HUES6 (cell line): ENCODE measurements at regions not wholly inside any gene's neighbourhood (a gene's known extent, or its start where the extent isn't known, plus 50 kb on each side); places are given as distances from the start of the nearest gene placed in this dataset.
"Not testable (repeated sequence)": the region's sequence is repeated elsewhere in the genome, so short reads cannot be mapped to it uniquely, and the experiment has no call there.

Source experiments
- H3K27ac ChIP-seq: 2 replicates; pipeline ENCODE4 v1.7.0; 2013; ENCODE audit warnings: low read depth, mild to moderate bottlenecking, low read length, inconsistent platforms
- H3K27me3 ChIP-seq: 2 replicates; pipeline ENCODE4 v1.6.1; 2013; ENCODE audit warnings: low read length; ENCODE audit not compliant: control insufficient read depth, insufficient read depth
- H3K36me3 ChIP-seq: 2 replicates; pipeline ENCODE4 v1.6.1; 2013; ENCODE audit warnings: low read length; ENCODE audit not compliant: control insufficient read depth, insufficient read depth
- H3K4me1 ChIP-seq: 2 replicates; pipeline ENCODE4 v1.6.1; 2013; ENCODE audit warnings: low read length; ENCODE audit not compliant: control insufficient read depth, insufficient read depth
- H3K4me3 ChIP-seq: 2 replicates; pipeline ENCODE4 v1.5.1; 2013; ENCODE audit warnings: low read depth, low read length
- H3K9ac ChIP-seq: one replicate; pipeline ENCODE4 v1.6.1; 2013; ENCODE audit warnings: mild to moderate bottlenecking, low read length
- H3K9me3 ChIP-seq: 2 replicates; pipeline ENCODE4 v1.6.1; 2013; ENCODE audit warnings: low read depth, low read length; ENCODE audit not compliant: control insufficient read depth, insufficient read depth

- no peak overlapping the region for H3K27ac ChIP-seq
- H3K27me3 ChIP-seq: no peaks in the 10 kb centered on the region
- H3K36me3 ChIP-seq: no peaks in the 10 kb centered on the region
- no peaks in the 10 kb centered on the region for H3K9me3 ChIP-seq
- no peak overlapping the region for H3K9ac ChIP-seq
- H3K4me3 ChIP-seq: no peak overlapping the region
- H3K4me1 ChIP-seq: no peaks in the 10 kb centered on the region
These were observed 252.5 kb downstream of the SMAD2 start for GRCh38 chr18:47677952-47678351.

- Histone ChIP-seq H3K27ac (no peak overlapping the region), H3K36me3 (no peaks in the 10 kb centered on the region), H3K9me3 (no peaks in the 10 kb centered on the region), H3K4me3 (no peak overlapping the region), H3K4me1 (peaks cover 4% of the 10 kb centered on the region; the same call in 1 of the 2 replicates), H3K9ac (no peak overlapping the region), H3K27me3 (no peaks in the 10 kb centered on the region)
These were observed 260.6 kb downstream of the SMAD2 start for GRCh38 chr18:47669815-47670214.

DNA sequence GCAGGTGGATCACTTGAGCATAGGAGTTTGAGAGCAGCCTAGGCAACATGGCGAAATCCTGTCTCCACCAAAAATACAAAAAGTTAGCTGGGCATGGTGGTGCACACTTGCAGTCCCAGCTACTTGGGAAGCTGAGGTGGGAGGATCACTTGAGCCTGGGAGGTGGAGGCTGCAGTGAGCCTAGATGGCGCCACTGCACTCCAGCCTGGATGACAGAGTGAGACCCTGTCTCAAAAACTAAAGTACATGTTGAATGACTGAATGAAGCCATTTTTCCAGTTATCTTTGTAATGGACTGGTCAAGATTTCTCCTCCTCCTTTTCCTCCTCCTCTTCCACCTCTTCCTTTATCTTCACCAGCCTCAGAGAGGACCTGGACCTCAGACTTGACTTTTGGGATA, 272.0 kb downstream of the SMAD2 start:
- H3K27ac ChIP-seq: no peak overlapping the region

GRCh38 chr18:47654988-47655387, 275.5 kb downstream of the SMAD2 start:
- H3K27me3 ChIP-seq: no peaks in the 10 kb centered on the region
- peaks cover 15% of the 10 kb centered on the region for H3K9me3 ChIP-seq
- no peak overlapping the region for H3K27ac ChIP-seq
- no peaks in the 10 kb centered on the region for H3K36me3 ChIP-seq
- H3K9ac ChIP-seq: no peak overlapping the region
- H3K4me1 ChIP-seq: no peaks in the 10 kb centered on the region
- no peak overlapping the region for H3K4me3 ChIP-seq

More for the DNA sequence above, 272.0 kb downstream of the SMAD2 start:
- no peaks in the 10 kb centered on the region for H3K4me1 ChIP-seq
- H3K36me3 ChIP-seq: no peaks in the 10 kb centered on the region
- no peak overlapping the region for H3K4me3 ChIP-seq
- no peaks in the 10 kb centered on the region for H3K27me3 ChIP-seq
- H3K9me3 ChIP-seq: peaks cover 17% of the 10 kb centered on the region
- H3K9ac ChIP-seq: no peak overlapping the region

GRCh38 chr18:47644896-47645295, 285.6 kb downstream of the SMAD2 start:
- no peak overlapping the region for H3K9ac ChIP-seq
- no peaks in the 10 kb centered on the region for H3K27me3 ChIP-seq
- no peak overlapping the region for H3K4me3 ChIP-seq
- no peak overlapping the region for H3K27ac ChIP-seq
- no peaks in the 10 kb centered on the region for H3K4me1 ChIP-seq
- H3K36me3 ChIP-seq: no peaks in the 10 kb centered on the region
- H3K9me3 ChIP-seq: peaks cover 8% of the 10 kb centered on the region

GRCh38 chr18:47637551-47637950, 292.9 kb downstream of the SMAD2 start:
- H3K4me1 ChIP-seq, H3K27ac ChIP-seq, H3K4me3 ChIP-seq, H3K9ac ChIP-seq, H3K9me3 ChIP-seq, H3K36me3 ChIP-seq, H3K27me3 ChIP-seq: not testable (repeated sequence)

DNA sequence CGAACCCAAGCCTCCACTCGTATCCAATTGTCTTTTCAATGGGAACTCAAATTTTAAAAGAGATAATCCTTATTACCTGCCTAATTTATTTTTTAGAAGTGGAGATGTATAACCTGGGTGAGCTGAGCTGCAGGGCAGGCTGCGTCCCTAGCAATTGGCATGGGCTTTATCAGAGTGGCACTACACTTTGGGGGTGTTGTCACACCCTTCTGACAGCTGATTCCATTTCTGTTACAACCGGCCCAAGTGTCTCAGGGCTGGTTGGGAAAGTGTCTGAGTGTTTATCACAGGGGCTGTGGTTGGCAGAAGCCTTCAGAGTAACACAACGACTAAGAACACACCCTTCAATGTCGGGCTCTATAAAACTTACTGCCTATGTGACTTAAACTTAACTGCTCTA, 295.0 kb downstream of the SMAD2 start:
- no peak overlapping the region for H3K27ac ChIP-seq
- no peaks in the 10 kb centered on the region for H3K27me3 ChIP-seq
- H3K9ac ChIP-seq: no peak overlapping the region
- no peaks in the 10 kb centered on the region for H3K4me1 ChIP-seq
- H3K4me3 ChIP-seq: no peak overlapping the region
- H3K36me3 ChIP-seq: no peaks in the 10 kb centered on the region
- H3K9me3 ChIP-seq: peaks cover 9% of the 10 kb centered on the region

- Histone ChIP-seq H3K9me3 (peaks cover 9% of the 10 kb centered on the region), H3K27me3 (peaks cover 17% of the 10 kb centered on the region; the same call in 1 of the 2 replicates), H3K27ac (no peak overlapping the region), H3K4me1 (no peaks in the 10 kb centered on the region), H3K9ac (no peak overlapping the region), H3K36me3 (no peaks in the 10 kb centered on the region), H3K4me3 (no peak overlapping the region)
These were observed 297.4 kb downstream of the SMAD2 start for GRCh38 chr18:47632970-47633635.

GRCh38 chr18:47628893-47629292, 301.6 kb downstream of the SMAD2 start:
- no peak overlapping the region for H3K27ac ChIP-seq
- H3K9ac ChIP-seq: no peak overlapping the region
- peaks cover 26% of the 10 kb centered on the region; the same call in 1 of the 2 replicates for H3K27me3 ChIP-seq
- no peaks in the 10 kb centered on the region for H3K36me3 ChIP-seq
- H3K4me1 ChIP-seq: no peaks in the 10 kb centered on the region
- H3K9me3 ChIP-seq: no peaks in the 10 kb centered on the region
- no peak overlapping the region for H3K4me3 ChIP-seq

DNA sequence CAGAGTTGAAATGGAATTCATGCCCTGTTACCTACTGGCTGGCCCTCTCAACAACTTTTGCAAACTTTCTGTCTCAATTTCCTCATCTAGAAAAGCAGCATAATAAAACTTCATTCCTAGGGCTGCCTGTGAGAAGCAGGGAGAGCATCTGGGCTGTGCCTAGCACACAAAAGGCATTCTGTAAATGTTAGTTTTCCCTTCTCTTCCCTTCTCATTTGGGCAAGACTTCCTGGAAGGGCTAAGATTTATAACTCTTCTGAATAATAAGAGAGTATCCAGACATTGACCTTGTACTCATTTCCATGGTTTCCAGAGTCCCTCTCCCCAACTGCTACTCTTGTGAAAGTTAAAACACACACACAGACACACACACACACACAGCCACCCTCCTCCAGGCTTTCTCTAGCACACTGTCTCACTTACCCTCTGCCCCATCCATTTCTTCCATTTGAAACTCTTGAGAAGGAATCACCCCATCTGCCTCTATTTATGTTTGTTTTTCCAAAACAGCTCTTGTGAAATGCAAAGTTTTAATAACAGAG, 302.1 kb downstream of the SMAD2 start:
- no peak overlapping the region for H3K27ac ChIP-seq
- H3K9ac ChIP-seq: no peak overlapping the region
- no peak overlapping the region for H3K4me3 ChIP-seq
- no peaks in the 10 kb centered on the region for H3K36me3 ChIP-seq
- H3K4me1 ChIP-seq: no peaks in the 10 kb centered on the region
- H3K9me3 ChIP-seq: no peaks in the 10 kb centered on the region
- H3K27me3 ChIP-seq: peaks cover 26% of the 10 kb centered on the region; the same call in 1 of the 2 replicates

- H3K4me3 ChIP-seq: no peak overlapping the region
- H3K9me3 ChIP-seq: no peaks in the 10 kb centered on the region
- H3K27ac ChIP-seq: no peak overlapping the region
- no peak overlapping the region for H3K9ac ChIP-seq
- no peaks in the 10 kb centered on the region for H3K4me1 ChIP-seq
- peaks cover 26% of the 10 kb centered on the region; the same call in 1 of the 2 replicates for H3K27me3 ChIP-seq
- no peaks in the 10 kb centered on the region for H3K36me3 ChIP-seq
These were observed 303.4 kb downstream of the SMAD2 start for GRCh38 chr18:47627030-47627429.
